CD4-positive, alpha-beta memory T cell (primary cell): ENCODE measurements at regions not wholly inside any gene's neighbourhood (a gene's known extent, or its start where the extent isn't known, plus 50 kb on each side); places are given as distances from the start of the nearest gene placed in this dataset.
"Not testable (repeated sequence)": the region's sequence is repeated elsewhere in the genome, so short reads cannot be mapped to it uniquely, and the experiment has no call there.

Source experiments
- CTCF ChIA-PET: fragments of 350-600 bp; sonication (Branson Sonifier 250); formaldehyde crosslinking; loops from one replicate; lab custom pipeline; 2021; ENCODE audit warnings: inconsistent platforms; ENCODE audit not compliant: partially characterized antibody; lab: Charles Lee
- POLR2A ChIA-PET: fragments of 350-600 bp; sonication (Branson Sonifier 250); formaldehyde crosslinking; loops from one replicate; lab custom pipeline; 2021; ENCODE audit not compliant: partially characterized antibody; lab: Charles Lee
- DNase-seq, 5 donors: peaks; one replicate each; pipeline versions ENCODE4 v3.0.0 to v3.0.0-alpha.2; 2020 to 2022; ENCODE audit warnings: mixed read lengths in 1 of 5
- H3K27ac ChIP-seq: one replicate; pipeline ENCODE4 v1.7.0; 2013; ENCODE audit warnings: low read depth, low read length
- H3K27me3 ChIP-seq: 2 replicates; pipeline ENCODE4 v1.7.0; 2013; ENCODE audit warnings: mild to moderate bottlenecking, low read length, moderate library complexity; ENCODE audit not compliant: insufficient read depth
- H3K36me3 ChIP-seq: 2 replicates; pipeline ENCODE4 v1.7.0; 2013; ENCODE audit warnings: mild to moderate bottlenecking, low read length, moderate library complexity; ENCODE audit not compliant: insufficient read depth
- H3K4me1 ChIP-seq: 2 replicates; pipeline ENCODE4 v1.7.0; 2013; ENCODE audit warnings: mild to moderate bottlenecking, low read length, moderate library complexity; ENCODE audit not compliant: insufficient read depth
- H3K4me3 ChIP-seq, 2 donors: one replicate each; pipeline ENCODE4 v1.7.0; 2013; ENCODE audit warnings: low read length in 2 of 2, mild to moderate bottlenecking in 1 of 2
- H3K9me3 ChIP-seq, 2 donors: one replicate each; pipeline ENCODE4 v1.7.0; 2013; ENCODE audit warnings: low read length in 2 of 2, control low read depth in 1 of 2; ENCODE audit not compliant: control insufficient read depth in 1 of 2
- H3K27ac Mint-ChIP-seq, 7 donors: one replicate each; pipeline ENCODE4 v1.8.0; 2020 to 2021; ENCODE audit warnings: mixed read lengths in 7 of 7, mild to moderate bottlenecking in 6 of 7, inconsistent platforms in 3 of 7, moderate library complexity in 3 of 7
- H3K27me3 Mint-ChIP-seq, 2 donors: one replicate each; pipeline ENCODE4 v1.8.0; 2020 to 2021; ENCODE audit warnings: mixed read lengths in 2 of 2
- H3K36me3 Mint-ChIP-seq, 2 donors: one replicate each; pipeline ENCODE4 v1.8.0; 2020 to 2021; ENCODE audit warnings: mixed read lengths in 2 of 2, inconsistent platforms in 1 of 2, mild to moderate bottlenecking in 1 of 2
- H3K4me1 Mint-ChIP-seq, 4 donors: one replicate each; pipeline ENCODE4 v1.8.0; 2020 to 2021; ENCODE audit warnings: mixed read lengths in 4 of 4, mild to moderate bottlenecking in 1 of 4
- H3K4me3 Mint-ChIP-seq, 8 donors: one replicate each; pipeline ENCODE4 v1.8.0; 2020 to 2021; ENCODE audit warnings: mixed read lengths in 8 of 8, mild to moderate bottlenecking in 7 of 8, moderate library complexity in 6 of 8, inconsistent platforms in 3 of 8
- H3K9me3 Mint-ChIP-seq, 8 donors: one replicate each; pipeline ENCODE4 v1.8.0; 2020 to 2021; ENCODE audit warnings: mixed read lengths in 8 of 8, mild to moderate bottlenecking in 5 of 8, inconsistent platforms in 3 of 8, moderate library complexity in 1 of 8
- intact Hi-C: fragments of 100-400 bp; cut with micrococcal nuclease; formaldehyde crosslinking; loops from one replicate; pipeline ENCODE4 v1.15.1; 2023

GRCh38 chr11:96882622-96883021 is 492.8 kb downstream of the JRKL start:
- intact Hi-C loops: loop anchor here (5.0 kb wide), 1 partner anchor 210 kb away; no protein-coding TSS in a partner anchor
- H3K4me1 Mint-ChIP-seq, H3K4me3 Mint-ChIP-seq, H3K4me3 ChIP-seq, H3K27me3 Mint-ChIP-seq, H3K27me3 ChIP-seq, H3K9me3 Mint-ChIP-seq, H3K4me1 ChIP-seq, DNase-seq, POLR2A ChIA-PET, CTCF ChIA-PET, H3K36me3 ChIP-seq, H3K27ac Mint-ChIP-seq, H3K9me3 ChIP-seq, H3K36me3 Mint-ChIP-seq, H3K27ac ChIP-seq: not testable (repeated sequence)

DNA sequence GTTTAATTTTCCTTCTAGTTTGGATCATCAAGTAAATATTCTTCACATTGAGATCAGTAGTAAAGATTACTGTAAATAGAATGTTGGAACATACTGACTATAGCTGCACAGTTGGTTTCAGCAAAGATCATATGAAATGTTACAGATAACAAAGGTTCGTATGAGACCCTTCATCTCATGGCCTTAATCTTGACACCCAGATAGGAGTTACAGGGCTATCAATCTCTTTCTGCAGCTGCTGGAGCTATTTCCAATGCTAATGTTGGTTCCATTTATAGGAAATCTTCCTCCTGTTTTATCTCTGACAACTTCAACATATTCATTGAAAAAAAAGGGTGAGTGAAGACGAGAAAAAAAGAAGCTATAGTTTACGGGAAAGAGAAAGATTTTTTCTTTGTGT is 495.6 kb downstream of the JRKL start:
- Mint-ChIP-seq H3K27me3 (no peaks in the 10 kb centered on the region), H3K36me3 (no peaks in the 10 kb centered on the region), H3K4me1 (no peaks in the 10 kb centered on the region), H3K27ac (no peak overlapping the region), H3K4me3 (no peak overlapping the region), H3K9me3 (peaks cover 0 to 9% (median 3%) of the 10 kb centered on the region in 8 donors)
- Histone ChIP-seq H3K36me3 (no peaks in the 10 kb centered on the region), H3K4me1 (no peaks in the 10 kb centered on the region), H3K9me3 (no peaks in the 10 kb centered on the region), H3K4me3 (no peak overlapping the region), H3K27ac (no peak overlapping the region), H3K27me3 (no peaks in the 10 kb centered on the region)
- ChIA-PET POLR2A (no interaction called here), CTCF (no interaction called here)
- intact Hi-C loops: no loop called here
- no peak for DNase-seq

GRCh38 chr11:96885912-96886311 is 496.1 kb downstream of the JRKL start:
- no peaks in the 10 kb centered on the region for H3K27me3 ChIP-seq
- H3K9me3 ChIP-seq: no peaks in the 10 kb centered on the region
- intact Hi-C loops: no loop called here
- no peaks in the 10 kb centered on the region for H3K4me1 ChIP-seq
- H3K36me3 Mint-ChIP-seq: no peaks in the 10 kb centered on the region
- no peak for DNase-seq
- CTCF ChIA-PET: no interaction called here
- no peak overlapping the region for H3K27ac ChIP-seq
- no peak overlapping the region for H3K27ac Mint-ChIP-seq
- H3K27me3 Mint-ChIP-seq: no peaks in the 10 kb centered on the region
- no peak overlapping the region for H3K4me3 ChIP-seq
- H3K9me3 Mint-ChIP-seq: peaks cover 0 to 9% (median 3%) of the 10 kb centered on the region in 8 donors
- no peaks in the 10 kb centered on the region for H3K4me1 Mint-ChIP-seq
- H3K36me3 ChIP-seq: no peaks in the 10 kb centered on the region
- POLR2A ChIA-PET: no interaction called here
- H3K4me3 Mint-ChIP-seq: no peak overlapping the region

DNA sequence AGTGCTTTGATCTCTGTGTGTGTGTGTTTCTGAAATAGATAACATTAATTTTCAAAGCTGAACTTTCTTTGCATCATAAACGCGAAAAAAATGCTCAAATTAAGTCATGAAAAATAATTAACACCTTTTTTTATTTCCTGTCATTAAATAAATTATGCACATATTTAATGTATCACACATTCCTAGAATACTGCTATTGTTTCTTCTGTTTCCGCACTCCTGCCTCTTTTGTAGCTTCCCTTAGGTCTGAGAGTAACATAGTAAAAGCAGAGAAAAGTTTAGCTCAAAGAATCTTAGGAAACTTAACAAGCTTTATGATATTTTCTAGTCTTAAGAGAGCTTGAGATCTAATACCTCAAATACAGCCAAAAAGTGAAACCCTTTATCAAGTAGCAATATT is 504.2 kb downstream of the JRKL start:
- peaks cover 0 to 5% (median 4%) of the 10 kb centered on the region in 8 donors for H3K9me3 Mint-ChIP-seq
- H3K4me1 Mint-ChIP-seq: no peaks in the 10 kb centered on the region
- no peak overlapping the region for H3K27ac Mint-ChIP-seq
- no peaks in the 10 kb centered on the region for H3K27me3 Mint-ChIP-seq
- POLR2A ChIA-PET: no interaction called here
- Histone ChIP-seq H3K4me1 (no peaks in the 10 kb centered on the region), H3K36me3 (no peaks in the 10 kb centered on the region), H3K4me3 (no peak overlapping the region), H3K9me3 (no peaks in the 10 kb centered on the region), H3K27ac (no peak overlapping the region), H3K27me3 (no peaks in the 10 kb centered on the region)
- CTCF ChIA-PET: no interaction called here
- intact Hi-C loops: no loop called here
- no peak for DNase-seq
- no peaks in the 10 kb centered on the region for H3K36me3 Mint-ChIP-seq
- H3K4me3 Mint-ChIP-seq: no peak overlapping the region

DNA sequence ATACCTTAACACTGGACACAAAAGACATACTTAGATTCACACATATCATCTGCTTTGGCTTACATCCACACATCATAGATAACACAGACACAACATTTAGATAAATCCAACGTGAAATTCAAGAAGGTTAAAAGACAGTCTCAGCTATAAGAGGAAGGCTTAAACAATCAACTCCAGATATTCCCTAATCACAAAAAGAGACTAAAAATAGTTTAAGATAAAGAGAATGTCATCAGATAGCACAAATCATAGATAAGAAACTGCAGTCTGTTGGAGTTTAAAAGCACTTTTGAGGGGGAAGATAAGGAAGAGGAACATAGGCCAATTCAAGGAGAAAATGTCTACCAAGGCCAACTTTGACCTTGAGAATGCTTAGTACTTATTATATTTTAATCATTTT is 504.8 kb downstream of the JRKL start:
- ChIA-PET CTCF (no interaction called here), POLR2A (no interaction called here)
- Mint-ChIP-seq H3K27me3 (no peaks in the 10 kb centered on the region), H3K36me3 (no peaks in the 10 kb centered on the region), H3K27ac (no peak overlapping the region), H3K4me1 (no peaks in the 10 kb centered on the region), H3K4me3 (no peak overlapping the region), H3K9me3 (peaks cover 0 to 7% (median 5%) of the 10 kb centered on the region in 8 donors)
- H3K27me3 ChIP-seq: no peaks in the 10 kb centered on the region
- intact Hi-C loops: no loop called here
- no peaks in the 10 kb centered on the region for H3K4me1 ChIP-seq
- no peaks in the 10 kb centered on the region for H3K36me3 ChIP-seq
- no peak overlapping the region for H3K27ac ChIP-seq
- no peaks in the 10 kb centered on the region for H3K9me3 ChIP-seq
- DNase-seq: no peak
- no peak overlapping the region for H3K4me3 ChIP-seq

GRCh38 chr11:96899971-96900370 is 510.2 kb downstream of the JRKL start:
- no peak overlapping the region for H3K4me3 Mint-ChIP-seq
- no peak overlapping the region for H3K27ac Mint-ChIP-seq
- no peaks in the 10 kb centered on the region for H3K36me3 Mint-ChIP-seq
- no peaks in the 10 kb centered on the region for H3K27me3 Mint-ChIP-seq
- no peaks in the 10 kb centered on the region for H3K9me3 ChIP-seq
- H3K27me3 ChIP-seq: no peaks in the 10 kb centered on the region
- H3K9me3 Mint-ChIP-seq: peaks cover 2 to 12% (median 5%) of the 10 kb centered on the region in 8 donors
- H3K4me3 ChIP-seq: no peak overlapping the region
- no peak overlapping the region for H3K27ac ChIP-seq
- POLR2A ChIA-PET: no interaction called here
- H3K36me3 ChIP-seq: no peaks in the 10 kb centered on the region
- intact Hi-C loops: no loop called here
- no peaks in the 10 kb centered on the region for H3K4me1 ChIP-seq
- no peak for DNase-seq
- CTCF ChIA-PET: no interaction called here
- no peaks in the 10 kb centered on the region for H3K4me1 Mint-ChIP-seq

GRCh38 chr11:96905143-96905542 is 515.3 kb downstream of the JRKL start:
- Histone ChIP-seq H3K27me3 (no peaks in the 10 kb centered on the region), H3K36me3 (no peaks in the 10 kb centered on the region), H3K4me3 (no peak overlapping the region), H3K9me3 (no peaks in the 10 kb centered on the region), H3K27ac (no peak overlapping the region), H3K4me1 (no peaks in the 10 kb centered on the region)
- no peaks in the 10 kb centered on the region for H3K27me3 Mint-ChIP-seq
- no peak overlapping the region for H3K4me3 Mint-ChIP-seq
- ChIA-PET POLR2A (no interaction called here), CTCF (no interaction called here)
- H3K4me1 Mint-ChIP-seq: no peaks in the 10 kb centered on the region
- intact Hi-C loops: no loop called here
- H3K36me3 Mint-ChIP-seq: no peaks in the 10 kb centered on the region
- H3K27ac Mint-ChIP-seq: no peak overlapping the region
- no peak for DNase-seq
- H3K9me3 Mint-ChIP-seq: peaks cover 0 to 8% (median 6%) of the 10 kb centered on the region in 8 donors

- CTCF ChIA-PET: no interaction called here
- intact Hi-C loops: no loop called here
- no peaks in the 10 kb centered on the region for H3K4me1 Mint-ChIP-seq
Observed at GRCh38 chr11:96905663-96906062, 515.9 kb downstream of the JRKL start.

More at GRCh38 chr11:96905663-96906062, 515.9 kb downstream of the JRKL start:
- no peak overlapping the region for H3K27ac Mint-ChIP-seq
- H3K36me3 ChIP-seq: no peaks in the 10 kb centered on the region
- no peak overlapping the region for H3K27ac ChIP-seq
- peaks cover 0 to 10% (median 8%) of the 10 kb centered on the region in 8 donors for H3K9me3 Mint-ChIP-seq
- H3K4me3 Mint-ChIP-seq: no peak overlapping the region
- no peaks in the 10 kb centered on the region for H3K27me3 Mint-ChIP-seq
- POLR2A ChIA-PET: no interaction called here
- no peaks in the 10 kb centered on the region for H3K36me3 Mint-ChIP-seq
- H3K9me3 ChIP-seq: no peaks in the 10 kb centered on the region
- H3K4me3 ChIP-seq: no peak overlapping the region
- no peaks in the 10 kb centered on the region for H3K4me1 ChIP-seq
- no peak for DNase-seq
- H3K27me3 ChIP-seq: no peaks in the 10 kb centered on the region
